T1000 (cell line): ENCODE measurements at regions not wholly inside any gene's neighbourhood (a gene's known extent, or its start where the extent isn't known, plus 50 kb on each side); places are given as distances from the start of the nearest gene placed in this dataset.
A peak's percentile ranks its signal among the peaks of the same experiment; 100 is the strongest.
"Not testable (repeated sequence)": the region's sequence is repeated elsewhere in the genome, so short reads cannot be mapped to it uniquely, and the experiment has no call there.

ENCODE experiments used
- DNase-seq: peaks from one replicate; lab custom pipeline; 2025; ENCODE audit warnings: mixed read lengths; lab: John Stamatoyannopoulos, UW

GRCh38 chr2:226198956-226199355 lies 600.7 kb downstream of the IRS1 start:
- DNase-seq = no peak

DNA sequence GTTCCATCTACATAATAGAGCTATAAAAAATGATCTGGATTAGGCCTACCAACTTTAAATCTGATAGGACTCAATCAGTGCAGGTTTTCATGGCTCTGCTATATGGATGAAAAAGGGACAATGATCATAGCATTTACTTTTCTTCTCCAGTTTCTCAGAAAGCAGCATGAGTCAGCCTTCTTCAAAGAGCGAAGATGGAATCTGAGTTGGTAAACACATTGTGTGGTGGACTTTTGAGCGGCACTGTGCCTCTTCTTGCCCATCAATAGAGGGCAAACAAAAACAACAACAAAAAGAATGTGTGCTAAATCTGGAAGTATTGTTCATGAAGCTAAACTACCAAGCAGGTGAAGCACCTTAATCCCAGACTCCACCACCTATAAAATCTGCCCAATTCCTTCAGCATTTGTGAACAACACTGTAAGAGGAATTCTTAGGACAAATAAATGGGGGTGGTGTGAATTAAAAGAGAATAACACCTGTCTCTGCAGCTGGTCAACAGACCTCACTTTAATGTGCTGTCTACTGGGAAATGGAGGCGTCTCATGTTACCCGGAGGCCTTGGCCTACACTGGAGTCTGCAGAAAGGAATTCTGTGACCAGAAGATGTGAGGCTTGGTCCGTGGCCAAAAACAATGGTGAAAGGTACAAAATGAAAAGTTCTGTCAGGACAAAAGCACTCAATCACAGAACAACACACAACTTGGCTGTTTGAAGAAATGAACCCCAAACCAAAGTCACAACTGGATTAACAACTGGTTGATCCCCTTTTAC lies 609.0 kb downstream of the IRS1 start:
- no peak for DNase-seq

DNA sequence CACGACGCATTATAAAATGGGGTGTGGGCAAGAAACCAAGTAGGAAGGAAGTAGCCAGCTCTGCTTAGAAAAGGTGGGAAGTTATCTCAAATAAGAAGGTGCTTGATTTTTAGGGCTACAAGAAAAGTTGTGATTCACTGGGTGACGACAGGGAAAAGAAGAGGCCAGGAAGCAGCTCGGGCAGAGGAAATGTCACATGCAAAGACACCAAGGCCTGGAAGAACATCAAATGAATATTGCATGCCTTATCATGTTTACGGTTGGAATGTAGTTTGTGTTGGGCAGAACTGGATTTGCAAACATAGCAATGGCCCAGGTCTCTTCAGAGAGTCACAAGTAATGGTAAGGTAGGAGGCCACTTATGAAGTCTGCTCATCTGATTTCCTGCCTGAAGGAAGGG lies 610.6 kb downstream of the IRS1 start:
- no peak for DNase-seq

GRCh38 chr2:226187616-226188015 lies 612.0 kb downstream of the IRS1 start:
- no peak for DNase-seq

DNA sequence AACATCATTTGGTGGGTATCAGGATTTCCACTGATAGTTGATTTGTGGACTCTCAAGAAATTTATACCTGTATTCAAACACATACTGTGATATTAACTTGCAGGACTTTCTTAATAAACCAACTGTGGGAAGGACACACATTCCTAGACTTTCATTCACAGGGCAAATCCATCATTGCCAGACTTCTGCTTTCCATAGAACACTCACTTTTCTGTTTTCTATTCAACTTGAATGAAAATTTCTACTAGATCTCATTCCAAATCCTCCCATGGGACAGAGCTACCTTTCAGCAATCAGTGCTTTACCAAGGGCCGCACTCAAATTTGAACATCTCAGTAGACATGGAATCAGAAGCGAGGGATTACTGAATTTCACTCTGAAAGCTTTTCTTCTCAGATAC lies 612.5 kb downstream of the IRS1 start:
- no peak for DNase-seq

- peak; percentile 39 for DNase-seq
These were observed 613.9 kb downstream of the IRS1 start for GRCh38 chr2:226185616-226186211.

- DNase-seq = no peak
These were observed 614.5 kb downstream of the IRS1 start for GRCh38 chr2:226184940-226185615.

DNA sequence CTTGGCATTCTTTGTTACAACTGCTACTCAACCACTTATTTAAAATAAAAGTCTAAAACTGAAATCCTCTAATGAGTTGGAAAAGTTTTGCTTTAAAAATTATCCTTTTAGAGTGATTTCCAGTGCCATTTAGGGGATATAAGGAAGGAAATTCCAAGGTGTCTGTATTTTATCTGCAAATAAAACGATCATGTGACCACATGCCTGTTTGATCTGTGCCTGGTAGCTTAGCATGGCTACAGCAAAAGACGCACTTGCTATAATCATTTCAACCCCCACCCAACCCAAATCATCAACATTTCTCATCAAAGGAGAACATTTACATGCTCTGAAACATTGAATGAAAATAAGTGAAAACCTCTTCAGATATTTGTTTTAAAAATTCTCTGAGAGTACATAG lies 615.1 kb downstream of the IRS1 start:
- no peak for DNase-seq

- no peak for DNase-seq
These were observed 616.1 kb downstream of the IRS1 start for GRCh38 chr2:226183550-226183949.

DNA sequence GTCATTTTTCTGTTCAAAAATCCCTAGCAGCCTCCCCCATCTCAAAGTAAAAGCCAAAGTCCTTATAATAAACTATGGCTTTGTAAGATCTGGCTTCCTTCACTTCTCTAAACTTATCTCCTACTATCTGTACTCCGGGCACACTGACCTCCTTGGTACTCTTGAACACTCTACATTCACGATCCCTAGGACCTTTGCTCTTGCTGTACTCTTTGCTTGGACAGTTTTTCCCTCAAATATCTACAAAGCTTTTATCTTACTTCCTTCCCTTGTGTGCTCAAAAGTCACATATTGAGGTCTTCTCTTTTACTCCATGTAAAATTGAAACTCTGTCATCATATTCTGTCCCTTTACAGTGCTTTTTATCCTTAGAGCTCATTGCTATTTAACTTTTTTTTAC lies 616.6 kb downstream of the IRS1 start:
- DNase-seq = no peak

- DNase-seq = no peak
These were observed 617.7 kb downstream of the IRS1 start for GRCh38 chr2:226181909-226182308.

DNA sequence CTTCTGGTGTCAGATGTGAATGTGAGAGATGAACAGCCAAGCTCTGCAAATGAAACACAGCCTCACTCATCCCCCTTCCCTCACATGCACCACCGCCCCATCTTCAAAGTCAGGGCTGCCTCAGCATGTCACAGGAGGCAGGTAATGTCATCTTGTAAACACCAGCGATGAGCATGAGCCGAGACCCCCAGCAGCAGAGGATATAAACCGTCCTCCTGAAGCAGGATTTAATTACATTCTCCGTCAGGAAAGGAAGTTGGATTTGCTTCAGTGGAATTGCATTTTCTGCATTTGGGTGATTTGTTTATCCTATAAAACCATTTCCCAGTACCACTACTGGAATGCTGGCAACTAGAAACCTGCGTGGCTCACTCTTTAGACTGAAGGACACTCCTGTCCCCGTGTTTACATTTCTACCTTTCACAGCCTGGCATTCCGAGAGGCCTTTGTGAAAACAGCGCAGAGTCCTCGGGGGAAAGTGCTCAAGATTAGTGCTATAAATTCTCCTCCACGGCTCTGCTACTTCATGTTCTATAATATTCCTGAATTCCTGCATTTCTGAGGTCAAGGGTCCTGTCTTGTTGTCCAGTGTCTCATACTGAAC lies 619.2 kb downstream of the IRS1 start:
- DNase-seq = no peak

DNA sequence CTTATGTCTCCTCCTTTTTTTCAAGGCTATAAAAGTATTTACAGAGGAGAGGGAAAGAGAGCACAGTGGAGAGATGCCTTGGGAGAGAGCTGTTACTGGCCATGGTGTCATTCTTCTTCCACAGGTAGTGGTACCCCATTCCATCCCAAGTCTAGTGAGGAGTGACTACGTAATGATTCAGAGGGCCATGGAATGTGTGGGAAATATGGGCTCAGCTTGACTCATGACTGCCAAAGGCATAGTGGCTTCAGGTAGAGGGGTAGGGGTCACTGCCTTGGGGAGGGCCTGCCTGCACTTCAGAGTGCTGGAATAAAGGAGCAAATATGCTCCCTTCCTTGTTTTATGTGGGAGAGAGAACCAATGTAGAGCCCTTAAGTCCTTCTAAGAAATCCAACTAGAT lies 620.6 kb downstream of the IRS1 start:
- no peak for DNase-seq

DNA sequence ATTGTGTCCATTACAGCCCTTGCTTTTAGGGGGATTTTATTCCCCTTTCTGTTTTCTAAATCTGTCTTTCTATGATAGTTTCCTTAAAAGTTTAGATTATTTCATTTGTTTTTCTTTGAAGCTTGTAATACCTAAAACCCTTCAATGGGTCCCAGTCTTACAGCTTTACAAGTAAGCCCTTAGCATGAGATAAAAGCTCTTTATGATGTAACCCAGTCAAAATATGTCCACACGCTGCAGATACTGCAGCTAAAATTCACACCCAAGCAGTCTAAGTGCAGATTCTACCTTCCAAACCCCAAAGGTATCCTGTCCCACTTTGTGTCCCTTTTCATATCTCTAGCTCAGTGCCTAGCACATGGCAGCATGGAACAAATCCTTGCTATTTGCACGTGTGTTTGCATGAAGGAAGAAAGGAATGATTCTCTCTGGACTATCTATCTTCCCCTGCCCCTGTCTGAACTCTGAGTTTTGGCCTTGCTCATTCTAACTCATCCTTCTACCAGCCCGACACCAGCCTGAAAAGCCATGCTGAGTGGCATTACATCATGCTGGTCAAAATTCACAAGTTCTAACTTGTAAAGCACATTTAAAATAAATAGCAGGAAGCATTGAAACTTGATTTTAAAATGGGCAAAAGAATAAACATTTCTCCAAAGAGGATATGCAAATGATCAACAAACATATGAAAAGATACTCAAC lies 623.2 kb downstream of the IRS1 start:
- DNase-seq = no peak

DNA sequence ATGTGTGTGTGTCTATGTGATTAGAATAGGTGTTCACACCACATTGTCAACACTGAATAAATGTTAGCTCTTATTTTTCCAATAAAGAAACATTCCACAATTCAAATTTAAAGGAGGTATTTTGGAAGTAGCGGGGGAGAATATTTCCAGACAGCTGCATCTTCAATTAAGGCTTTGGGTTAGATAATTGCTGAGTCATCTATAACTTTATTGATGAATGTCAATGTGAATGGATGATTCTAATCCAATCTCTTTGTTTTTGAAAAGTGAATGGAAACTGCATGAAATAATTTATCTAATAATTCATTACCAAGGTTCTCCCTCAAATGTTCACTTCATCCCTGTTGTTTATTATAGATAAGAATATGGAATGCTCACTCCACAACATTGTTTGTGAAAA lies 625.2 kb downstream of the IRS1 start:
- no peak for DNase-seq

DNA sequence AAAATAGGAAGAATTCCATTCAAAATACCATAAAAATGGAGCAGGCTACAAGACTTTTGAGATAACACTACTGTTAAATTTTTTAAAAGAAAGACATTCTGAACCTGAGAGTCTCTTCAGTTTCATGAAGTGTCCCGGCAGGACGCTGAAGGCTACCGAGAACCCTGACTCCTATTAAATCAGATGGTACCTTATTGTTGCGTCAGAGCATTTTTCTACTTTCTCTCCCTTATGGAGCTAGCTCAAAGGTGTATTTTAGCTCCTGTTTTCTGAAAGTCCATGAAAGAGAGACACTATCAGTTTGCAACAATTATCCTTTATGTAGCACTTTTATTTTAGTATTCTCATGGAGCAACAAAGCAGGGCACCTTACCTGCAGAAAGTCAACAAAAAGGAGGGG lies 626.7 kb downstream of the IRS1 start:
- no peak for DNase-seq

GRCh38 chr2:226172309-226172708 lies 627.3 kb downstream of the IRS1 start:
- no peak for DNase-seq

GRCh38 chr2:226169751-226170581 lies 629.7 kb downstream of the IRS1 start:
- no peak for DNase-seq

DNA sequence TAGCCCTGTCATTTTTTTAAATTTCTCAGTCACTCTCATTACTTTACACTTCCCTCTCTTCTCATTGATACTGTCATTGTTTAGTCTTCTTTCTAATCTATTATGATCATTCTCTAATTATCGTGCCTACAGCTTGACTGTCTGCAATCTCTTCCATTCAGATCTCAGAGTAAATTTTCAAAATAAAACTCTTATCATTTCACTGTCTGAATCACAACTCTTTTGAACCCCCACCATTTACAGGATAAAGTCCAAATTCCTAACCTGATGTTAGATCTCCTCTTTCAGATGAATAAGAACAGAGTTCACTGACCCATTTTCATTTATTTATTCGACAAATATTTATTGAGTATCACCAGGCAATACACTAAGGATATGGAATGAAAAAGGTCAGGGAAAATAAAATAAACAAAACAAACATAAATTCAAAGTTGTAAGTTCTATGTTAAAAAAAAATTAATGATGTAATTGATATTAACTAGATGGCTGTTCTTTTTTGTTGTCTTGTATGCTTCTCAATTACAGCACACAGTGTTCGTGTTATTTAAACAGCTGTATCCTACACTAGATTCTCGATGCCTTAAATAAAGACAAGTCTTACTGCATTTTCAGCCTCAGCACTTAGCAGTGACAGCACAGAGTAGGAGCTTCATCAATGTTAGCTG lies 631.0 kb downstream of the IRS1 start:
- DNase-seq = no peak

GRCh38 chr2:226164512-226164911 lies 635.1 kb downstream of the IRS1 start:
- DNase-seq = no peak

GRCh38 chr2:226160617-226161016 lies 639.0 kb downstream of the IRS1 start:
- not testable (repeated sequence) for DNase-seq
